ENCODE measurements at regions not wholly inside any gene's neighbourhood (a gene's known extent, or its start where the extent isn't known, plus 50 kb on each side); places are given as distances from the start of the nearest gene placed in this dataset.
"Not testable (repeated sequence)": the region's sequence is repeated elsewhere in the genome, so short reads cannot be mapped to it uniquely, and the experiment has no call there.

GRCh38 chr14:89550821-89551220 lies 133.8 kb upstream of the FOXN3 start:
- no peak overlapping the region for H3K4me2 ChIP-seq (ENCODE audit: low read length)
- H3F3A ChIP-seq (ENCODE audit: insufficient read depth, low read length, poor library complexity, severe bottlenecking): no peaks in the 10 kb centered on the region
- H3K4me3 ChIP-seq (ENCODE audit: low read length): no peak overlapping the region
- no peaks in the 10 kb centered on the region for H3K27me3 ChIP-seq (ENCODE audit: insufficient read depth, low read depth, low read length)
- no peaks in the 10 kb centered on the region for H3K79me2 ChIP-seq (replicated peaks; ENCODE audit: insufficient read depth, low read length)
- no peak for TF ChIP-seq RAD21 (conservative IDR thresholded peaks at IDR 0.05)
- TF ChIP-seq SMC3 (conservative IDR thresholded peaks at IDR 0.05; ENCODE audit: poor library complexity): no peak
- TF ChIP-seq, protein P1, sequence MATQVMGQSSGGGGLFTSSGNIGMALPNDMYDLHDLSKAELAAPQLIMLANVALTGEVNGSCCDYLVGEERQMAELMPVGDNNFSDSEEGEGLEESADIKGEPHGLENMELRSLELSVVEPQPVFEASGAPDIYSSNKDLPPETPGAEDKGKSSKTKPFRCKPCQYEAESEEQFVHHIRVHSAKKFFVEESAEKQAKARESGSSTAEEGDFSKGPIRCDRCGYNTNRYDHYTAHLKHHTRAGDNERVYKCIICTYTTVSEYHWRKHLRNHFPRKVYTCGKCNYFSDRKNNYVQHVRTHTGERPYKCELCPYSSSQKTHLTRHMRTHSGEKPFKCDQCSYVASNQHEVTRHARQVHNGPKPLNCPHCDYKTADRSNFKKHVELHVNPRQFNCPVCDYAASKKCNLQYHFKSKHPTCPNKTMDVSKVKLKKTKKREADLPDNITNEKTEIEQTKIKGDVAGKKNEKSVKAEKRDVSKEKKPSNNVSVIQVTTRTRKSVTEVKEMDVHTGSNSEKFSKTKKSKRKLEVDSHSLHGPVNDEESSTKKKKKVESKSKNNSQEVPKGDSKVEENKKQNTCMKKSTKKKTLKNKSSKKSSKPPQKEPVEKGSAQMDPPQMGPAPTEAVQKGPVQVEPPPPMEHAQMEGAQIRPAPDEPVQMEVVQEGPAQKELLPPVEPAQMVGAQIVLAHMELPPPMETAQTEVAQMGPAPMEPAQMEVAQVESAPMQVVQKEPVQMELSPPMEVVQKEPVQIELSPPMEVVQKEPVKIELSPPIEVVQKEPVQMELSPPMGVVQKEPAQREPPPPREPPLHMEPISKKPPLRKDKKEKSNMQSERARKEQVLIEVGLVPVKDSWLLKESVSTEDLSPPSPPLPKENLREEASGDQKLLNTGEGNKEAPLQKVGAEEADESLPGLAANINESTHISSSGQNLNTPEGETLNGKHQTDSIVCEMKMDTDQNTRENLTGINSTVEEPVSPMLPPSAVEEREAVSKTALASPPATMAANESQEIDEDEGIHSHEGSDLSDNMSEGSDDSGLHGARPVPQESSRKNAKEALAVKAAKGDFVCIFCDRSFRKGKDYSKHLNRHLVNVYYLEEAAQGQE (IDR thresholded peaks at IDR 0.05; ENCODE audit: borderline replicate concordance): no peak
- no peak for TF ChIP-seq EZH2 (IDR thresholded peaks at IDR 0.05; ENCODE audit: borderline replicate concordance, insufficient read depth, low read length, poor library complexity, severe bottlenecking)
- TF ChIP-seq, protein P2, sequence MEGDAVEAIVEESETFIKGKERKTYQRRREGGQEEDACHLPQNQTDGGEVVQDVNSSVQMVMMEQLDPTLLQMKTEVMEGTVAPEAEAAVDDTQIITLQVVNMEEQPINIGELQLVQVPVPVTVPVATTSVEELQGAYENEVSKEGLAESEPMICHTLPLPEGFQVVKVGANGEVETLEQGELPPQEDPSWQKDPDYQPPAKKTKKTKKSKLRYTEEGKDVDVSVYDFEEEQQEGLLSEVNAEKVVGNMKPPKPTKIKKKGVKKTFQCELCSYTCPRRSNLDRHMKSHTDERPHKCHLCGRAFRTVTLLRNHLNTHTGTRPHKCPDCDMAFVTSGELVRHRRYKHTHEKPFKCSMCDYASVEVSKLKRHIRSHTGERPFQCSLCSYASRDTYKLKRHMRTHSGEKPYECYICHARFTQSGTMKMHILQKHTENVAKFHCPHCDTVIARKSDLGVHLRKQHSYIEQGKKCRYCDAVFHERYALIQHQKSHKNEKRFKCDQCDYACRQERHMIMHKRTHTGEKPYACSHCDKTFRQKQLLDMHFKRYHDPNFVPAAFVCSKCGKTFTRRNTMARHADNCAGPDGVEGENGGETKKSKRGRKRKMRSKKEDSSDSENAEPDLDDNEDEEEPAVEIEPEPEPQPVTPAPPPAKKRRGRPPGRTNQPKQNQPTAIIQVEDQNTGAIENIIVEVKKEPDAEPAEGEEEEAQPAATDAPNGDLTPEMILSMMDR (IDR thresholded peaks at IDR 0.05; ENCODE audit: poor library complexity, severe bottlenecking): no peak
- TF ChIP-seq MXI1 (conservative IDR thresholded peaks at IDR 0.05; ENCODE audit: poor library complexity, severe bottlenecking): no peak
- TF ChIP-seq POLR2AphosphoS5 (IDR thresholded peaks at IDR 0.05): no peak
- no peak for TF ChIP-seq TAF1 (IDR thresholded peaks at IDR 0.05; ENCODE audit: low read depth)
- TF ChIP-seq EP300 (conservative IDR thresholded peaks at IDR 0.05; ENCODE audit: poor library complexity, severe bottlenecking): no peak
- no peak overlapping the region for H3K27ac ChIP-seq (ENCODE audit: low read length)
- H3K9me3 ChIP-seq (ENCODE audit: low read length): no peaks in the 10 kb centered on the region
- H2AFZ ChIP-seq (ENCODE audit: low read depth, low read length): no peak overlapping the region
- no peak overlapping the region for H3K9ac ChIP-seq (ENCODE audit: low read length)
- no peaks in the 10 kb centered on the region for H4K20me1 ChIP-seq (ENCODE audit: insufficient read depth)
- no peaks in the 10 kb centered on the region for H3K9me2 ChIP-seq (ENCODE audit: insufficient read depth, low read length)
- H3K36me3 ChIP-seq (ENCODE audit: insufficient read depth, low read length): no peaks in the 10 kb centered on the region

GRCh38 chr14:89549381-89550125 lies 132.5 kb upstream of the FOXN3 start:
- H3K4me2 ChIP-seq (ENCODE audit: low read length): no peak overlapping the region
- TF ChIP-seq POLR2AphosphoS5 (IDR thresholded peaks at IDR 0.05) (no peak), MXI1 (conservative IDR thresholded peaks at IDR 0.05; ENCODE audit: poor library complexity, severe bottlenecking) (no peak)
- TF ChIP-seq, protein P1 (IDR thresholded peaks at IDR 0.05; ENCODE audit: borderline replicate concordance): no peak

DNA sequence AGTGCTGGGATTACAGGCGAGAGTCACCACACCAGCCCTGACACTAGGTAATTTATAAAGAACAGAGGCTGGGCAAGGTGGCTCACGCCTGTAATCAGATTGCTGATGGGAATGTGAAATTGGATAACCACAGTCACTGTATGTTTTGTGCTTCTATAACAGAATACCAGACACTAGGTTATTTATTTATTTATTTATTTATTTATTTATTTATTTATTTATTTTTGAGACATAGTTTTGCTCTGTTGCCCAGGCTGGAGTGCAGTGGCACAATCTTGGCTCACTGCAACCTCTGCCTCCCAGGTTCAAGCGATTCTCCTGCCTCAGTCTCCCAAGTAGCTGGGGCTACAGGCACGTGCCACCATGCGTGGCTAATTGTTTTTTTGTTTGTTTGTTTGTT lies 130.0 kb upstream of the FOXN3 start:
- H3K4me2 ChIP-seq (ENCODE audit: low read length); H3K79me2 ChIP-seq (replicated peaks; ENCODE audit: insufficient read depth, low read length); H2AFZ ChIP-seq (ENCODE audit: low read depth, low read length); H3K4me3 ChIP-seq (ENCODE audit: low read length); H3K27ac ChIP-seq (ENCODE audit: low read length); H3K36me3 ChIP-seq (ENCODE audit: insufficient read depth, low read length); H4K20me1 ChIP-seq (ENCODE audit: insufficient read depth); H3F3A ChIP-seq (ENCODE audit: insufficient read depth, low read length, poor library complexity, severe bottlenecking); H3K9ac ChIP-seq (ENCODE audit: low read length); H3K27me3 ChIP-seq (ENCODE audit: insufficient read depth, low read depth, low read length); H3K9me2 ChIP-seq (ENCODE audit: insufficient read depth, low read length); H3K9me3 ChIP-seq (ENCODE audit: low read length): not testable (repeated sequence)

More at GRCh38 chr14:89549381-89550125, 132.5 kb upstream of the FOXN3 start:
- Histone ChIP-seq H3K36me3 (ENCODE audit: insufficient read depth, low read length) (no peaks in the 10 kb centered on the region), H3F3A (ENCODE audit: insufficient read depth, low read length, poor library complexity, severe bottlenecking) (no peaks in the 10 kb centered on the region), H3K4me3 (ENCODE audit: low read length) (no peak overlapping the region), H3K9me3 (ENCODE audit: low read length) (no peaks in the 10 kb centered on the region), H2AFZ (ENCODE audit: low read depth, low read length) (no peak overlapping the region), H4K20me1 (ENCODE audit: insufficient read depth) (no peaks in the 10 kb centered on the region), H3K9me2 (ENCODE audit: insufficient read depth, low read length) (no peaks in the 10 kb centered on the region), H3K27me3 (ENCODE audit: insufficient read depth, low read depth, low read length) (no peaks in the 10 kb centered on the region), H3K9ac (ENCODE audit: low read length) (no peak overlapping the region), H3K79me2 (replicated peaks; ENCODE audit: insufficient read depth, low read length) (no peaks in the 10 kb centered on the region), H3K27ac (ENCODE audit: low read length) (no peak overlapping the region)

Data from neural cell (in vitro differentiated cells).